WTC11 (cell line): ENCODE measurements at regions not wholly inside any gene's neighbourhood (a gene's known extent, or its start where the extent isn't known, plus 50 kb on each side); places are given as distances from the start of the nearest gene placed in this dataset.

Experiments
- ATAC-seq: fragments of 200-7000 bp; cut with Tn5 transposase; 2 replicates; pipeline ENCODE4 v1.10.0; 2021; ENCODE audit warnings: mild to moderate bottlenecking, moderate library complexity
- CTCF ChIA-PET: fragments of 300-600 bp; sonication (Branson Sonifier 250); formaldehyde crosslinking; loops from one replicate; lab custom pipeline; 2021; ENCODE audit warnings: antibody characterized with exemption; lab: Charles Lee
- POLR2A ChIA-PET: fragments of 350-600 bp; sonication (Branson Sonifier 250); formaldehyde crosslinking; loops from one replicate; lab custom pipeline; 2021; ENCODE audit warnings: antibody characterized with exemption; lab: Charles Lee
- DNase-seq: peaks from one replicate; pipeline ENCODE4 v3.0.0; 2021; ENCODE audit warnings: low spot score
- H3K27ac Mint-ChIP-seq: 2 replicates; pipeline ENCODE4 v1.8.0; 2021; ENCODE audit warnings: mixed read lengths
- H3K27me3 Mint-ChIP-seq: 2 replicates; pipeline ENCODE4 v1.8.0; 2021; ENCODE audit warnings: low read depth, mild to moderate bottlenecking, moderate library complexity, mixed read lengths
- H3K36me3 Mint-ChIP-seq: 2 replicates; pipeline ENCODE4 v1.8.0; 2021; ENCODE audit warnings: mixed read lengths
- H3K4me1 Mint-ChIP-seq: 2 replicates; pipeline ENCODE4 v1.8.0; 2022; ENCODE audit warnings: mixed read lengths
- H3K4me3 Mint-ChIP-seq: 2 replicates; pipeline ENCODE4 v1.8.0; 2021; ENCODE audit warnings: mild to moderate bottlenecking, moderate library complexity, mixed read lengths
- H3K9me3 Mint-ChIP-seq: 2 replicates; pipeline ENCODE4 v1.8.0; 2021; ENCODE audit warnings: mixed read lengths
- ATF2 ChIP-seq: sonication (generic); formaldehyde crosslinking; IDR thresholded peaks from 2 replicates; pipeline ENCODE4 v1.8.1; 2022; ENCODE audit warnings: low read depth, missing genetic modification reagents, borderline replicate concordance
- CTCF ChIP-seq: fragments of 200-600 bp; IDR thresholded peaks from 2 replicates; pipeline ENCODE4 v1.8.0; 2022; ENCODE audit warnings: antibody characterized with exemption
- HMGA2 ChIP-seq: fragments of 250-450 bp; sonication (Bioruptor Pico); IDR thresholded peaks from 2 replicates; pipeline ENCODE4 v1.4.0; 2021; ENCODE audit warnings: mild to moderate bottlenecking, moderate library complexity
- MYBL2 ChIP-seq: sonication (generic); formaldehyde crosslinking; IDR thresholded peaks from 2 replicates; pipeline ENCODE4 v1.8.1; 2023; ENCODE audit warnings: mild to moderate bottlenecking, moderate library complexity, missing genetic modification reagents
- NR3C1 ChIP-seq: sonication (generic); formaldehyde crosslinking; conservative IDR thresholded peaks from 2 replicates; pipeline ENCODE4 v1.8.1; 2023; ENCODE audit warnings: low read depth, mild to moderate bottlenecking, missing genetic modification reagents
- RORB ChIP-seq: fragments of 250-450 bp; sonication (Bioruptor Pico); IDR thresholded peaks from 2 replicates; pipeline ENCODE4 v1.9.0; 2021; ENCODE audit warnings: mild to moderate bottlenecking
- SOX15 ChIP-seq: fragments of 250-450 bp; sonication (Bioruptor Pico); IDR thresholded peaks from 2 replicates; pipeline ENCODE4 v1.9.0; 2021; ENCODE audit warnings: mild to moderate bottlenecking
- TCF7 ChIP-seq: sonication (generic); formaldehyde crosslinking; IDR thresholded peaks from 2 replicates; pipeline ENCODE4 v1.8.0; 2022; ENCODE audit warnings: mild to moderate bottlenecking, low read depth, missing genetic modification reagents, moderate library complexity
- TP53 ChIP-seq: sonication (generic); formaldehyde crosslinking; IDR thresholded peaks from 2 replicates; pipeline ENCODE4 v1.8.1; 2023; ENCODE audit warnings: mild to moderate bottlenecking, missing genetic modification reagents
- ZNF121 ChIP-seq: sonication (generic); formaldehyde crosslinking; IDR thresholded peaks from 2 replicates; pipeline ENCODE4 v1.8.0; 2023; ENCODE audit warnings: missing genetic modification reagents
- ZNF425 ChIP-seq: fragments of 250-450 bp; sonication (Bioruptor Pico); conservative IDR thresholded peaks from 2 replicates; pipeline ENCODE4 v1.9.0; 2021; ENCODE audit warnings: mild to moderate bottlenecking
- ZNF532 ChIP-seq: fragments of 250-450 bp; sonication (Bioruptor Pico); IDR thresholded peaks from 2 replicates; pipeline ENCODE4 v1.9.0; 2021; ENCODE audit warnings: mild to moderate bottlenecking, borderline replicate concordance
- TF ChIP-seq, protein P1 (sequence below): sonication (generic); formaldehyde crosslinking; conservative IDR thresholded peaks from 2 replicates; pipeline ENCODE4 v1.8.1; 2023; ENCODE audit warnings: mild to moderate bottlenecking, low read depth, missing genetic modification reagents, moderate library complexity
- TF ChIP-seq, protein P2 (sequence below): sonication (generic); formaldehyde crosslinking; IDR thresholded peaks from 2 replicates; pipeline ENCODE4 v1.8.0; 2022; ENCODE audit warnings: mild to moderate bottlenecking, missing genetic modification reagents

- TF ChIP-seq ZNF425 (CRISPR knock-in tag): no peak
- TF ChIP-seq ZNF121 (CRISPR knock-in tag): no peak
- no peak for TF ChIP-seq ZNF532 (CRISPR knock-in tag)
- TF ChIP-seq, protein P1, sequence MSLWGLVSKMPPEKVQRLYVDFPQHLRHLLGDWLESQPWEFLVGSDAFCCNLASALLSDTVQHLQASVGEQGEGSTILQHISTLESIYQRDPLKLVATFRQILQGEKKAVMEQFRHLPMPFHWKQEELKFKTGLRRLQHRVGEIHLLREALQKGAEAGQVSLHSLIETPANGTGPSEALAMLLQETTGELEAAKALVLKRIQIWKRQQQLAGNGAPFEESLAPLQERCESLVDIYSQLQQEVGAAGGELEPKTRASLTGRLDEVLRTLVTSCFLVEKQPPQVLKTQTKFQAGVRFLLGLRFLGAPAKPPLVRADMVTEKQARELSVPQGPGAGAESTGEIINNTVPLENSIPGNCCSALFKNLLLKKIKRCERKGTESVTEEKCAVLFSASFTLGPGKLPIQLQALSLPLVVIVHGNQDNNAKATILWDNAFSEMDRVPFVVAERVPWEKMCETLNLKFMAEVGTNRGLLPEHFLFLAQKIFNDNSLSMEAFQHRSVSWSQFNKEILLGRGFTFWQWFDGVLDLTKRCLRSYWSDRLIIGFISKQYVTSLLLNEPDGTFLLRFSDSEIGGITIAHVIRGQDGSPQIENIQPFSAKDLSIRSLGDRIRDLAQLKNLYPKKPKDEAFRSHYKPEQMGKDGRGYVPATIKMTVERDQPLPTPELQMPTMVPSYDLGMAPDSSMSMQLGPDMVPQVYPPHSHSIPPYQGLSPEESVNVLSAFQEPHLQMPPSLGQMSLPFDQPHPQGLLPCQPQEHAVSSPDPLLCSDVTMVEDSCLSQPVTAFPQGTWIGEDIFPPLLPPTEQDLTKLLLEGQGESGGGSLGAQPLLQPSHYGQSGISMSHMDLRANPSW (CRISPR knock-in tag): no peak
- TF ChIP-seq HMGA2: no peak
- TF ChIP-seq SOX15: no peak
- TF ChIP-seq NR3C1: no peak
- no peak for TF ChIP-seq MYBL2 (CRISPR knock-in tag)
- no peak for TF ChIP-seq ATF2 (CRISPR knock-in tag)
- TF ChIP-seq, all 79 proteins: peak for 0
These were observed 155.4 kb upstream of the LAMA2 start (continued) for GRCh38 chr6:128727500-128727899.

- ATAC-seq (peak; percentile 19; the same call in 1 of the 2 replicates), DNase-seq (no peak)
- H3K36me3 Mint-ChIP-seq: peaks cover 3% of the 10 kb centered on the region; the same call in 1 of the 2 replicates
- ChIA-PET CTCF (interaction anchor here (0.9 to 1.9 kb wide), 4 partner anchors 9 to 526 kb away, joined by 3 to 5 read pairs (median 3); no protein-coding TSS in a partner anchor), POLR2A (no interaction called here)
- TF ChIP-seq, protein P2, sequence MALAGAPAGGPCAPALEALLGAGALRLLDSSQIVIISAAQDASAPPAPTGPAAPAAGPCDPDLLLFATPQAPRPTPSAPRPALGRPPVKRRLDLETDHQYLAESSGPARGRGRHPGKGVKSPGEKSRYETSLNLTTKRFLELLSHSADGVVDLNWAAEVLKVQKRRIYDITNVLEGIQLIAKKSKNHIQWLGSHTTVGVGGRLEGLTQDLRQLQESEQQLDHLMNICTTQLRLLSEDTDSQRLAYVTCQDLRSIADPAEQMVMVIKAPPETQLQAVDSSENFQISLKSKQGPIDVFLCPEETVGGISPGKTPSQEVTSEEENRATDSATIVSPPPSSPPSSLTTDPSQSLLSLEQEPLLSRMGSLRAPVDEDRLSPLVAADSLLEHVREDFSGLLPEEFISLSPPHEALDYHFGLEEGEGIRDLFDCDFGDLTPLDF (CRISPR knock-in tag): no peak
- TF ChIP-seq CTCF: peak; percentile 57
- no peak for TF ChIP-seq TCF7 (CRISPR knock-in tag)
- TF ChIP-seq RORB (CRISPR knock-in tag): no peak
- no peak for TF ChIP-seq TP53 (CRISPR knock-in tag)
- no peaks in the 10 kb centered on the region for H3K27me3 Mint-ChIP-seq
- no peak overlapping the region for H3K4me3 Mint-ChIP-seq
- H3K4me1 Mint-ChIP-seq: peaks cover 53% of the 10 kb centered on the region
- no peak overlapping the region for H3K27ac Mint-ChIP-seq
- peaks cover 10% of the 10 kb centered on the region; the same call in 1 of the 2 replicates for H3K9me3 Mint-ChIP-seq
These were observed 157.4 kb upstream of the LAMA2 start for GRCh38 chr6:128725271-128726233.
